A549 (cell line): ENCODE measurements at regions not wholly inside any gene's neighbourhood (a gene's known extent, or its start where the extent isn't known, plus 50 kb on each side); places are given as distances from the start of the nearest gene placed in this dataset.

Experiments used
- CTCF ChIP-seq: fragments of >200 bp; sonication (Bioruptor Twin); formaldehyde crosslinking; IDR thresholded peaks from 3 replicates; pipeline ENCODE4 v1.5.1; 2016
- MAX ChIP-seq: IDR thresholded peaks from 2 replicates; pipeline ENCODE4 v1.6.1; 2012
- NFE2L2 ChIP-seq: fragments of 150-350 bp; conservative IDR thresholded peaks from 2 replicates; pipeline ENCODE4 v1.6.1; 2014; ENCODE audit warnings: low read length
- PHF8 ChIP-seq: fragments of 200-600 bp; sonication (generic); IDR thresholded peaks from 2 replicates; pipeline ENCODE4 v1.6.1; 2016; ENCODE audit warnings: low read depth, mild to moderate bottlenecking, antibody characterized with exemption, moderate library complexity, borderline replicate concordance
- ZC3H11A ChIP-seq: fragments of 450-650 bp; IDR thresholded peaks from 2 replicates; pipeline ENCODE4 v1.6.1; 2014; ENCODE audit warnings: antibody characterized with exemption, mild to moderate bottlenecking
- TF ChIP-seq, protein P1 (sequence below): fragments of >200 bp; sonication (Bioruptor Twin); formaldehyde crosslinking; IDR thresholded peaks from 3 replicates; pipeline ENCODE4 v1.6.1; 2016

DNA sequence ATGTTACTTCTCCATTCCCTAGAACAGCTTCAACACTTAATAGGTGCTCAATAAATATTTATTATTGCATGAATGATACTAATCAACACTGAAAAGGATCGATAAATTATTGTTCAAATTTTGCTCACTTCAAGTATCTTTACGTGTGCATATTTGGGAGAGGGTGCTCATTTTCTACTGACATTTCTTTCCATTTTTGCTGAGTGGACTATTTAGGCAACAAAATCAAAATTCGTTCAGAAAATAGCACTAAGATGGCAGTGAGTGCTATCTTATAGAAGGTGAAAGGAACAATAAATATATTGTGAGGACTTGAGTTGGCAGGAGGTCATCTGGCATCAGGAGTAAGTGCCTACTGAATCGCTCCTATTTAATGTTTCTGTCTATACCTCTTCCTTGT lies 501.9 kb upstream of the IRAK1BP1 start:
- no peak for TF ChIP-seq CTCF
- TF ChIP-seq PHF8 = no peak
- TF ChIP-seq NFE2L2 = no peak
- no peak for TF ChIP-seq ZC3H11A
- no peak for TF ChIP-seq MAX
- TF ChIP-seq, protein P1, sequence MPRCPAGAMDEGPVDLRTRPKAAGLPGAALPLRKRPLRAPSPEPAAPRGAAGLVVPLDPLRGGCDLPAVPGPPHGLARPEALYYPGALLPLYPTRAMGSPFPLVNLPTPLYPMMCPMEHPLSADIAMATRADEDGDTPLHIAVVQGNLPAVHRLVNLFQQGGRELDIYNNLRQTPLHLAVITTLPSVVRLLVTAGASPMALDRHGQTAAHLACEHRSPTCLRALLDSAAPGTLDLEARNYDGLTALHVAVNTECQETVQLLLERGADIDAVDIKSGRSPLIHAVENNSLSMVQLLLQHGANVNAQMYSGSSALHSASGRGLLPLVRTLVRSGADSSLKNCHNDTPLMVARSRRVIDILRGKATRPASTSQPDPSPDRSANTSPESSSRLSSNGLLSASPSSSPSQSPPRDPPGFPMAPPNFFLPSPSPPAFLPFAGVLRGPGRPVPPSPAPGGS = no peak
